ENCODE measurements at regions not wholly inside any gene's neighbourhood (a gene's known extent, or its start where the extent isn't known, plus 50 kb on each side); places are given as distances from the start of the nearest gene placed in this dataset.

- Mint-ChIP-seq H3K36me3 (no peaks in the 10 kb centered on the region), H3K4me1 (no peaks in the 10 kb centered on the region), H3K27ac (no peak overlapping the region), H3K9me3 (no peaks in the 10 kb centered on the region), H3K4me3 (no peak overlapping the region), H3K27me3 (ENCODE audit: low read depth in 2 of 2) (peaks cover 6 to 9% of the 10 kb centered on the region in 2 donors)
- TF ChIP-seq CTCF (IDR thresholded peaks at IDR 0.05): no peak
- Histone ChIP-seq H3K4me3 (ENCODE audit: low read length) (no peak overlapping the region), H3K9me3 (ENCODE audit: control insufficient read depth, insufficient read depth, low read length) (no peaks in the 10 kb centered on the region), H3K36me3 (ENCODE audit: control insufficient read depth, insufficient read depth, low read length) (no peaks in the 10 kb centered on the region), H3K27ac (ENCODE audit: low read length) (no peak overlapping the region), H3K4me1 (ENCODE audit: control insufficient read depth, insufficient read depth, low read length) (no peaks in the 10 kb centered on the region), H3K27me3 (ENCODE audit: control insufficient read depth, insufficient read depth, low read length) (no peaks in the 10 kb centered on the region)
- intact Hi-C loops (cut with micrococcal nuclease): no loop called here
- ATAC-seq: no peak
- no peak for DNase-seq
- 89% methylated on average over 1 of the region's 2 CpGs for whole genome bisulfite sequencing (ENCODE audit: insufficient coverage)
Observed at GRCh38 chr9:79371301-79371700, 200.5 kb upstream of the TLE4 start.

GRCh38 chr9:79371948-79372555, 199.7 kb upstream of the TLE4 start:
- no peak for TF ChIP-seq CTCF (IDR thresholded peaks at IDR 0.05)
- Histone ChIP-seq H3K4me3 (ENCODE audit: low read length) (no peak overlapping the region), H3K27ac (ENCODE audit: low read length) (no peak overlapping the region), H3K36me3 (ENCODE audit: control insufficient read depth, insufficient read depth, low read length) (no peaks in the 10 kb centered on the region), H3K27me3 (ENCODE audit: control insufficient read depth, insufficient read depth, low read length) (no peaks in the 10 kb centered on the region), H3K4me1 (ENCODE audit: control insufficient read depth, insufficient read depth, low read length) (no peaks in the 10 kb centered on the region), H3K9me3 (ENCODE audit: control insufficient read depth, insufficient read depth, low read length) (no peaks in the 10 kb centered on the region)
- ATAC-seq: no peak
- Mint-ChIP-seq H3K36me3 (no peaks in the 10 kb centered on the region), H3K27ac (no peak overlapping the region), H3K9me3 (no peaks in the 10 kb centered on the region), H3K27me3 (ENCODE audit: low read depth in 2 of 2) (peaks cover 6 to 9% of the 10 kb centered on the region in 2 donors), H3K4me3 (no peak overlapping the region), H3K4me1 (no peaks in the 10 kb centered on the region)
- no peak for DNase-seq
- WGBS (ENCODE audit: insufficient coverage): 100% methylated on average over 1 of the region's 1 CpG
- intact Hi-C loops (cut with micrococcal nuclease): no loop called here

- no peaks in the 10 kb centered on the region for H3K27me3 ChIP-seq (ENCODE audit: control insufficient read depth, insufficient read depth, low read length)
- WGBS (ENCODE audit: insufficient coverage): 96% methylated on average over 5 of the region's 5 CpGs
- H3K36me3 ChIP-seq (ENCODE audit: control insufficient read depth, insufficient read depth, low read length): no peaks in the 10 kb centered on the region
- TF ChIP-seq CTCF (IDR thresholded peaks at IDR 0.05): no peak
- Mint-ChIP-seq H3K4me1 (no peaks in the 10 kb centered on the region), H3K4me3 (no peak overlapping the region), H3K36me3 (no peaks in the 10 kb centered on the region), H3K9me3 (peaks cover 0 to 3% of the 10 kb centered on the region in 2 donors), H3K27ac (no peak overlapping the region), H3K27me3 (ENCODE audit: low read depth in 2 of 2) (peaks cover 2 to 5% of the 10 kb centered on the region in 2 donors)
- H3K4me1 ChIP-seq (ENCODE audit: control insufficient read depth, insufficient read depth, low read length): no peaks in the 10 kb centered on the region
- no peak overlapping the region for H3K4me3 ChIP-seq (ENCODE audit: low read length)
- no peaks in the 10 kb centered on the region for H3K9me3 ChIP-seq (ENCODE audit: control insufficient read depth, insufficient read depth, low read length)
- no peak for DNase-seq
- no peak overlapping the region for H3K27ac ChIP-seq (ENCODE audit: low read length)
- ATAC-seq: no peak
- intact Hi-C loops (cut with micrococcal nuclease): no loop called here
Observed at GRCh38 chr9:79377339-79377855, 194.4 kb upstream of the TLE4 start.

- TF ChIP-seq CTCF (IDR thresholded peaks at IDR 0.05): no peak
- Mint-ChIP-seq H3K9me3 (peaks cover 0 to 3% of the 10 kb centered on the region in 2 donors), H3K4me3 (no peak overlapping the region), H3K27ac (no peak overlapping the region), H3K27me3 (ENCODE audit: low read depth in 2 of 2) (peaks cover 5 to 8% of the 10 kb centered on the region in 2 donors), H3K36me3 (no peaks in the 10 kb centered on the region), H3K4me1 (no peaks in the 10 kb centered on the region)
- intact Hi-C loops (cut with micrococcal nuclease): no loop called here
- H3K27me3 ChIP-seq (ENCODE audit: control insufficient read depth, insufficient read depth, low read length): no peaks in the 10 kb centered on the region
- H3K36me3 ChIP-seq (ENCODE audit: control insufficient read depth, insufficient read depth, low read length): no peaks in the 10 kb centered on the region
- no peaks in the 10 kb centered on the region for H3K4me1 ChIP-seq (ENCODE audit: control insufficient read depth, insufficient read depth, low read length)
- no CpG with 5 or more reads among the region's 2 CpGs for WGBS (ENCODE audit: insufficient coverage)
- ATAC-seq (no peak), DNase-seq (no peak)
- no peak overlapping the region for H3K27ac ChIP-seq (ENCODE audit: low read length)
- no peaks in the 10 kb centered on the region for H3K9me3 ChIP-seq (ENCODE audit: control insufficient read depth, insufficient read depth, low read length)
- H3K4me3 ChIP-seq (ENCODE audit: low read length): no peak overlapping the region
Observed at GRCh38 chr9:79378107-79378506, 193.7 kb upstream of the TLE4 start.
